ENCODE measurements at regions not wholly inside any gene's neighbourhood (a gene's known extent, or its start where the extent isn't known, plus 50 kb on each side); places are given as distances from the start of the nearest gene placed in this dataset.
"Not testable (repeated sequence)": the region's sequence is repeated elsewhere in the genome, so short reads cannot be mapped to it uniquely, and the experiment has no call there.

- no peak overlapping the region for H3K4me2 ChIP-seq (ENCODE audit: control insufficient read depth, insufficient read depth)
- ChIA-PET SMC1A (ENCODE audit: uncharacterized antibody, unreplicated experiment) (no interaction called here), CTCF (interaction anchor here (1.5 kb wide), 1 partner anchor 16 kb away, joined by 4 read pairs; no protein-coding TSS in a partner anchor), POLR2A (interaction anchor here (0.5 kb wide), 1 partner anchor 159 kb away, joined by 3 read pairs; no protein-coding TSS in a partner anchor), RAD21 (ENCODE audit: unreplicated experiment) (no interaction called here)
- no peak overlapping the region for H3K9ac ChIP-seq (ENCODE audit: control insufficient read depth, insufficient read depth, low read length)
- no peaks in the 10 kb centered on the region for H3K36me3 ChIP-seq (ENCODE audit: control insufficient read depth in 2 of 2, insufficient read depth in 2 of 2, low read length in 1 of 2)
- intact Hi-C loops (cut with micrococcal nuclease; ENCODE audit: unreplicated experiment) (no loop called here), in situ Hi-C loops (cut with MboI) (no loop called here)
- no peak overlapping the region for H3K27ac ChIP-seq (ENCODE audit: control insufficient read depth, insufficient read depth)
- no peak overlapping the region for H2AFZ ChIP-seq (ENCODE audit: control insufficient read depth, low read depth, low read length)
- DNase-seq (ENCODE audit: low read depth, low spot score), result no peak
- FAIRE-seq, result no peak
- H3K4me1 ChIP-seq (ENCODE audit: control insufficient read depth, insufficient read depth, low read length), result no peaks in the 10 kb centered on the region
- H3K27me3 ChIP-seq (replicated peaks in 1 of 2; ENCODE audit: control insufficient read depth in 2 of 2, insufficient read depth in 2 of 2, low read length in 1 of 2), result no peaks in the 10 kb centered on the region
- no peak for ATAC-seq
- no TSS peak for BruUV-seq (replicated peaks)
- 52% methylated on average over 6 of the region's 6 CpGs for whole genome bisulfite sequencing (ENCODE audit: insufficient coverage, insufficient replicate concordance, low lambda C conversion rate, missing lambda C conversion rate)
- H3K4me3 ChIP-seq, result no peak overlapping the region
- H3K9me3 ChIP-seq (replicated peaks; ENCODE audit: control insufficient read depth, insufficient read depth, low read length), result no peaks in the 10 kb centered on the region
- no peaks in the 10 kb centered on the region for H3K79me2 ChIP-seq (ENCODE audit: control insufficient read depth, insufficient read depth, low read length)
- no peaks in the 10 kb centered on the region for H4K20me1 ChIP-seq (ENCODE audit: control insufficient read depth, insufficient read depth)
- TF ChIP-seq BHLHE40 (IDR thresholded peaks at IDR 0.05; ENCODE audit: borderline replicate concordance in 1 of 2, low read depth in 2 of 2, low read length in 1 of 2) (no peak), CBX5 (IDR thresholded peaks at IDR 0.05; ENCODE audit: low read depth) (no peak), CHD4 (IDR thresholded peaks at IDR 0.05) (no peak), NFYB (IDR thresholded peaks at IDR 0.05; ENCODE audit: insufficient read depth, low read depth, low read length) (no peak), SMC3 (IDR thresholded peaks at IDR 0.05; ENCODE audit: borderline replicate concordance, low read length) (no peak), MEF2B (IDR thresholded peaks at IDR 0.05; ENCODE audit: partially characterized antibody, poor library complexity, severe bottlenecking) (no peak), E2F4 (IDR thresholded peaks at IDR 0.05; ENCODE audit: low read depth, low read length) (no peak), POLR2AphosphoS5 (IDR thresholded peaks at IDR 0.05; ENCODE audit: low read length) (no peak), SMAD1 (IDR thresholded peaks at IDR 0.05; ENCODE audit: low read depth, partially characterized antibody) (no peak), HDAC2 (IDR thresholded peaks at IDR 0.05) (no peak), SMARCA5 (IDR thresholded peaks at IDR 0.05) (no peak)
These were observed 115.7 kb upstream of the C9orf72 start for GRCh38 chr9:27688954-27689353.

GRCh38 chr9:27690816-27691215 lies 117.5 kb upstream of the C9orf72 start:
- SMC1A ChIA-PET (ENCODE audit: uncharacterized antibody, unreplicated experiment); H3K9ac ChIP-seq (ENCODE audit: control insufficient read depth, insufficient read depth, low read length); FAIRE-seq; H3K27ac ChIP-seq (ENCODE audit: control insufficient read depth, insufficient read depth); RAD21 ChIA-PET (ENCODE audit: unreplicated experiment); DNase-seq (ENCODE audit: low read depth, low spot score); intact Hi-C loops (cut with micrococcal nuclease; ENCODE audit: unreplicated experiment); CTCF ChIA-PET; POLR2A ChIA-PET; in situ Hi-C loops (cut with MboI); H3K4me3 ChIP-seq; H3K36me3 ChIP-seq (ENCODE audit: control insufficient read depth in 2 of 2, insufficient read depth in 2 of 2, low read length in 1 of 2); H3K9me3 ChIP-seq (replicated peaks; ENCODE audit: control insufficient read depth, insufficient read depth, low read length); H3K27me3 ChIP-seq (replicated peaks in 1 of 2; ENCODE audit: control insufficient read depth in 2 of 2, insufficient read depth in 2 of 2, low read length in 1 of 2); H3K4me2 ChIP-seq (ENCODE audit: control insufficient read depth, insufficient read depth); H3K79me2 ChIP-seq (ENCODE audit: control insufficient read depth, insufficient read depth, low read length); H2AFZ ChIP-seq (ENCODE audit: control insufficient read depth, low read depth, low read length); H3K4me1 ChIP-seq (ENCODE audit: control insufficient read depth, insufficient read depth, low read length); BruUV-seq (replicated peaks); H4K20me1 ChIP-seq (ENCODE audit: control insufficient read depth, insufficient read depth); ATAC-seq: not testable (repeated sequence)
- no CpG with 5 or more reads among the region's 17 CpGs for WGBS (ENCODE audit: insufficient coverage, insufficient replicate concordance, low lambda C conversion rate, missing lambda C conversion rate)
